ENCODE measurements at regions not wholly inside any gene's neighbourhood (a gene's known extent, or its start where the extent isn't known, plus 50 kb on each side); places are given as distances from the start of the nearest gene placed in this dataset.

GRCh38 chr2:10202131-10202665 is 79.7 kb downstream of the RRM2 start:
- Histone ChIP-seq H2BK20ac (ENCODE audit: low read depth, low read length, poor library complexity, severe bottlenecking) (no peak overlapping the region), H2AFZ (ENCODE audit: low read length) (no peak overlapping the region), H3K79me1 (ENCODE audit: insufficient read depth, low read depth, low read length, poor library complexity, severe bottlenecking) (no peaks in the 10 kb centered on the region), H4K20me1 (ENCODE audit: control insufficient read depth, insufficient read depth, insufficient read length) (no peaks in the 10 kb centered on the region), H4K5ac (ENCODE audit: insufficient read length, low read depth, low read length) (no peak overlapping the region), H2BK15ac (ENCODE audit: low read depth, low read length) (no peak overlapping the region), H2BK12ac (ENCODE audit: insufficient read length, low read depth, low read length) (no peak overlapping the region), H3K27ac (ENCODE audit: insufficient read length, low read depth, low read length) (no peak overlapping the region), H3K18ac (ENCODE audit: insufficient read length, low read depth, low read length) (no peak overlapping the region), H2BK5ac (ENCODE audit: insufficient read length, low read length) (no peak overlapping the region), H2AK5ac (ENCODE audit: insufficient read length, low read length) (no peak overlapping the region), H3K9me3 (ENCODE audit: control insufficient read depth, low read depth, low read length) (no peaks in the 10 kb centered on the region), H3K4me2 (ENCODE audit: insufficient read depth, insufficient read length, low read length) (no peak overlapping the region), H3K56ac (ENCODE audit: insufficient read length, low read depth, low read length) (no peak overlapping the region), H3K4ac (ENCODE audit: low read depth, low read length) (no peak overlapping the region), H3K23me2 (ENCODE audit: insufficient read length, low read depth, low read length, poor library complexity, severe bottlenecking) (no peaks in the 10 kb centered on the region), H4K8ac (replicated peaks; ENCODE audit: insufficient read length, low read depth, low read length) (no peak overlapping the region), H2BK120ac (ENCODE audit: low read depth, low read length, poor library complexity, severe bottlenecking) (no peak overlapping the region), H3T11ph (ENCODE audit: low read length) (no peak overlapping the region), H3K14ac (ENCODE audit: insufficient read depth, low read length) (no peak overlapping the region), H3K9ac (ENCODE audit: extremely low read depth, insufficient read length, low read length) (no peak overlapping the region), H4K91ac (ENCODE audit: insufficient read length, low read depth, low read length) (no peak overlapping the region), H3K4me1 (ENCODE audit: insufficient read depth, low read length) (no peaks in the 10 kb centered on the region), H3K23ac (ENCODE audit: insufficient read length, low read depth, low read length) (no peak overlapping the region), H3K27me3 (ENCODE audit: insufficient read depth, low read length) (no peaks in the 10 kb centered on the region), H3K79me2 (ENCODE audit: insufficient read depth, low read length) (no peaks in the 10 kb centered on the region)
- Mint-ChIP-seq H3K27ac (no peak overlapping the region), H3K9me3 (peaks cover 11 to 16% of the 10 kb centered on the region in 2 experiments), H3K4me3 (no peak overlapping the region), H3K4me1 (no peaks in the 10 kb centered on the region), H3K36me3 (ENCODE audit: insufficient read depth in 1 of 3, low read depth in 3 of 3) (peaks cover 14 to 25% (median 19%) of the 10 kb centered on the region in 3 experiments; a peak in 6 of 7 replicates), H3K27me3 (ENCODE audit: low read depth) (peaks cover 6% of the 10 kb centered on the region; the same call in 1 of the 2 replicates)
- DNase-seq, result no peak
- TF ChIP-seq CTCF (conservative IDR thresholded peaks at IDR 0.05), result no peak
- WGBS (ENCODE audit: extremely low coverage, insufficient read length, low lambda C conversion rate), result no CpG with 5 or more reads among the region's 4 CpGs
